CD14-positive monocyte (primary cell): ENCODE measurements at regions not wholly inside any gene's neighbourhood (a gene's known extent, or its start where the extent isn't known, plus 50 kb on each side); places are given as distances from the start of the nearest gene placed in this dataset.
"Not testable (repeated sequence)": the region's sequence is repeated elsewhere in the genome, so short reads cannot be mapped to it uniquely, and the experiment has no call there.

Source experiments
- DNase-seq, 3 donors: peaks; one replicate each; pipeline ENCODE4 v3.0.0-alpha.2; 2011 to 2022
- H2AFZ ChIP-seq: 2 replicates; pipeline ENCODE4 v1.6.0; 2012; ENCODE audit warnings: mild to moderate bottlenecking, low read depth, low read length, inconsistent platforms; ENCODE audit not compliant: insufficient read depth, poor library complexity, severe bottlenecking
- H3K27ac ChIP-seq, 2 donors: 1 replicate in 1 of 2; 2 replicates in 1 of 2; pipeline ENCODE4 v1.5.1; 2012 to 2013; ENCODE audit warnings: low read length in 2 of 2, control low read depth in 1 of 2, inconsistent platforms in 1 of 2, low read depth in 1 of 2, mild to moderate bottlenecking in 1 of 2
- H3K27me3 ChIP-seq, 2 donors: one replicate each; pipeline versions ENCODE4 v1.6.0 to v1.6.1; 2011 to 2013; ENCODE audit warnings: low read length in 2 of 2; ENCODE audit not compliant: control insufficient read depth in 2 of 2, insufficient read depth in 2 of 2
- H3K36me3 ChIP-seq, 2 donors: replicated peaks in 1 of 2; 1 replicate in 1 of 2; 2 replicates in 1 of 2; pipeline versions ENCODE4 v1.5.1 to v1.6.1; 2012 to 2013; ENCODE audit warnings: low read length in 2 of 2, control low read depth in 1 of 2, inconsistent platforms in 1 of 2, mild to moderate bottlenecking in 1 of 2; ENCODE audit not compliant: insufficient read depth in 2 of 2, control insufficient read depth in 1 of 2
- H3K4me1 ChIP-seq, 2 donors: 1 replicate in 1 of 2; 2 replicates in 1 of 2; pipeline versions ENCODE4 v1.5.1 to v1.6.1; 2012 to 2013; ENCODE audit warnings: low read length in 2 of 2, control low read depth in 1 of 2, inconsistent platforms in 1 of 2, mild to moderate bottlenecking in 1 of 2, moderate library complexity in 1 of 2; ENCODE audit not compliant: insufficient read depth in 2 of 2, control insufficient read depth in 1 of 2
- H3K4me2 ChIP-seq: replicated peaks from 2 replicates; pipeline ENCODE3; 2012; ENCODE audit warnings: low read length, moderate library complexity, mild to moderate bottlenecking; ENCODE audit not compliant: poor library complexity, severe bottlenecking; ENCODE audit errors: extremely low read depth
- H3K4me3 ChIP-seq, 3 experiments: fragments of 200-600 bp in 1 of 3; sonication (generic) in 1 of 3; replicated peaks in 1 of 3; 1 replicate in 2 of 3; 2 replicates in 1 of 3; pipeline ENCODE4 v1.5.1; 2011 to 2013; ENCODE audit warnings: low read length in 3 of 3, mild to moderate bottlenecking in 3 of 3, control low read depth in 2 of 3, low read depth in 2 of 3, inconsistent platforms in 1 of 3, moderate library complexity in 1 of 3
- H3K79me2 ChIP-seq: 2 replicates; pipeline ENCODE4 v1.6.0; 2012; ENCODE audit warnings: mild to moderate bottlenecking, control low read depth, inconsistent platforms, low read length, moderate library complexity; ENCODE audit not compliant: insufficient read depth
- H3K9ac ChIP-seq: 2 replicates; pipeline ENCODE4 v1.6.0; 2017; ENCODE audit warnings: low read length, mild to moderate bottlenecking; ENCODE audit not compliant: insufficient read depth, poor library complexity, severe bottlenecking
- H3K9me3 ChIP-seq, 2 donors: replicated peaks in 1 of 2; 1 replicate in 1 of 2; 2 replicates in 1 of 2; pipeline versions ENCODE4 v1.5.1 to v1.6.1; 2012 to 2013; ENCODE audit warnings: low read length in 2 of 2, control low read depth in 1 of 2; ENCODE audit not compliant: control insufficient read depth in 1 of 2, insufficient read depth in 1 of 2
- H4K20me1 ChIP-seq: 2 replicates; pipeline ENCODE4 v1.6.0; 2012; ENCODE audit warnings: mild to moderate bottlenecking, low read length, control low read depth, moderate library complexity; ENCODE audit not compliant: insufficient read depth
- H3K27ac Mint-ChIP-seq, 7 donors: one replicate each; pipeline ENCODE4 v1.8.0; 2020; ENCODE audit warnings: mild to moderate bottlenecking in 7 of 7, mixed read lengths in 7 of 7, moderate library complexity in 6 of 7, inconsistent platforms in 2 of 7
- H3K27me3 Mint-ChIP-seq, 3 donors: one replicate each; pipeline ENCODE4 v1.8.0; 2021 to 2022; ENCODE audit warnings: low read depth in 3 of 3, mild to moderate bottlenecking in 3 of 3, mixed read lengths in 3 of 3, moderate library complexity in 3 of 3, inconsistent platforms in 1 of 3
- H3K36me3 Mint-ChIP-seq, 2 donors: one replicate each; pipeline ENCODE4 v1.8.0; 2020; ENCODE audit warnings: mixed read lengths in 2 of 2, inconsistent platforms in 1 of 2, mild to moderate bottlenecking in 1 of 2
- H3K4me1 Mint-ChIP-seq: one replicate; pipeline ENCODE4 v1.8.0; 2020; ENCODE audit warnings: mild to moderate bottlenecking, mixed read lengths
- H3K4me3 Mint-ChIP-seq, 2 donors: one replicate each; pipeline ENCODE4 v1.8.0; 2020; ENCODE audit warnings: mild to moderate bottlenecking in 2 of 2, mixed read lengths in 2 of 2, moderate library complexity in 1 of 2
- H3K9me3 Mint-ChIP-seq, 7 donors: one replicate each; pipeline ENCODE4 v1.8.0; 2020 to 2022; ENCODE audit warnings: mixed read lengths in 7 of 7, mild to moderate bottlenecking in 6 of 7, moderate library complexity in 6 of 7, inconsistent platforms in 2 of 7
- WGBS: methylation state at CpG from one replicate; pipeline ENCODE4 v1.1.5; 2013; ENCODE audit warnings: missing lambda C conversion rate; ENCODE audit not compliant: insufficient coverage; 5-methylcytosine and 5-hydroxymethylcytosine counted together
- intact Hi-C, 2 donors: fragments of 100-400 bp; cut with micrococcal nuclease; formaldehyde crosslinking; loops; one replicate each; pipeline versions ENCODE4 v1.15.0 to v1.15.1; 2023

GRCh38 chr13:16201202-16201601, 2980.4 kb downstream of the TUBA3C start:
- H3K27me3 Mint-ChIP-seq, H3K9ac ChIP-seq, H2AFZ ChIP-seq, DNase-seq, intact Hi-C loops, H4K20me1 ChIP-seq, H3K4me2 ChIP-seq, H3K4me1 ChIP-seq, H3K36me3 ChIP-seq, H3K9me3 Mint-ChIP-seq, H3K4me3 Mint-ChIP-seq, H3K27me3 ChIP-seq, H3K4me1 Mint-ChIP-seq, H3K4me3 ChIP-seq, H3K79me2 ChIP-seq, H3K36me3 Mint-ChIP-seq, H3K27ac Mint-ChIP-seq, H3K27ac ChIP-seq: not testable (repeated sequence)
- WGBS: 0% methylated on average over 1 of the region's 4 CpGs
- peaks cover 0 to 11% of the 10 kb centered on the region in 2 donors for H3K9me3 ChIP-seq

GRCh38 chr13:16160609-16161008, 3021.0 kb downstream of the TUBA3C start:
- H3K9ac ChIP-seq, H3K27ac ChIP-seq, H3K4me3 Mint-ChIP-seq, H3K4me2 ChIP-seq, H3K36me3 ChIP-seq, H3K4me1 Mint-ChIP-seq, H3K4me3 ChIP-seq, H3K4me1 ChIP-seq, H3K27me3 Mint-ChIP-seq, H3K79me2 ChIP-seq, H3K27me3 ChIP-seq, H2AFZ ChIP-seq, H3K36me3 Mint-ChIP-seq, DNase-seq, H3K27ac Mint-ChIP-seq, H4K20me1 ChIP-seq, intact Hi-C loops: not testable (repeated sequence)
- peaks cover 0 to 29% of the 10 kb centered on the region in 2 donors for H3K9me3 ChIP-seq
- no CpG with 5 or more reads among the region's 6 CpGs for WGBS
- peaks cover 0 to 10% (median 5%) of the 10 kb centered on the region in 7 donors for H3K9me3 Mint-ChIP-seq

GRCh38 chr13:16158958-16159357, 3022.7 kb downstream of the TUBA3C start:
- H3K36me3 ChIP-seq, intact Hi-C loops, H3K4me3 ChIP-seq, H3K4me3 Mint-ChIP-seq, H3K4me1 Mint-ChIP-seq, H3K4me2 ChIP-seq, DNase-seq, H3K79me2 ChIP-seq, H4K20me1 ChIP-seq, H3K27ac ChIP-seq, H3K27me3 Mint-ChIP-seq, H3K27ac Mint-ChIP-seq, H3K9ac ChIP-seq, H3K4me1 ChIP-seq, H3K36me3 Mint-ChIP-seq, H3K27me3 ChIP-seq, H2AFZ ChIP-seq: not testable (repeated sequence)
- H3K9me3 Mint-ChIP-seq: peaks cover 0 to 10% (median 6%) of the 10 kb centered on the region in 7 donors
- no CpG with 5 or more reads among the region's 5 CpGs for WGBS
- peaks cover 0 to 29% of the 10 kb centered on the region in 2 donors for H3K9me3 ChIP-seq

- H3K79me2 ChIP-seq, H3K36me3 Mint-ChIP-seq, H3K36me3 ChIP-seq, H2AFZ ChIP-seq, H3K27me3 ChIP-seq, H3K27me3 Mint-ChIP-seq, H3K4me3 ChIP-seq, intact Hi-C loops, H4K20me1 ChIP-seq, DNase-seq, H3K27ac ChIP-seq, H3K4me3 Mint-ChIP-seq, H3K4me2 ChIP-seq, H3K9ac ChIP-seq, H3K4me1 Mint-ChIP-seq, H3K4me1 ChIP-seq, H3K27ac Mint-ChIP-seq: not testable (repeated sequence)
- H3K9me3 ChIP-seq: peaks cover 0 to 26% of the 10 kb centered on the region in 2 donors
- H3K9me3 Mint-ChIP-seq: peaks cover 0 to 10% (median 6%) of the 10 kb centered on the region in 7 donors
- WGBS: no CpG with 5 or more reads among the region's 6 CpGs
Observed at GRCh38 chr13:16158016-16158415, 3023.6 kb downstream of the TUBA3C start.
